ENCODE measurements at regions not wholly inside any gene's neighbourhood (a gene's known extent, or its start where the extent isn't known, plus 50 kb on each side); places are given as distances from the start of the nearest gene placed in this dataset.

- ATAC-seq (ENCODE audit: low FRiP score) = no peak
- H3K27ac ChIP-seq (ENCODE audit: low read depth in 1 of 2, low read length in 2 of 2) = no peak overlapping the region
- intact Hi-C loops (cut with DNase I) = no loop called here
- WGBS, 2 donors = 61 to 71% methylated on average over 3 of the region's 3 CpGs
- H3K4me1 ChIP-seq (ENCODE audit: control insufficient read depth in 1 of 2, insufficient read depth in 2 of 2, low read length in 2 of 2) = no peaks in the 10 kb centered on the region
- no peaks in the 10 kb centered on the region for H3K27me3 ChIP-seq (ENCODE audit: control insufficient read depth in 1 of 2, insufficient read depth in 2 of 2, low read length in 1 of 2)
- H3K4me3 ChIP-seq (ENCODE audit: low read length in 2 of 2) = no peak overlapping the region
- H3K9me3 ChIP-seq (ENCODE audit: control insufficient read depth, low read length) = no peaks in the 10 kb centered on the region
- no peaks in the 10 kb centered on the region for H3K36me3 ChIP-seq (ENCODE audit: control insufficient read depth in 1 of 2, insufficient read depth in 2 of 2, low read length in 1 of 2)
- no peak for DNase-seq
These were observed 435.4 kb downstream of the MFSD1 start for GRCh38 chr3:159237226-159237625.

GRCh38 chr3:159238646-159239045 is 436.8 kb downstream of the MFSD1 start:
- no peak overlapping the region for H3K4me3 ChIP-seq (ENCODE audit: low read length in 2 of 2)
- WGBS, 2 donors = 75 to 76% methylated on average over 2 of the region's 2 CpGs
- no peaks in the 10 kb centered on the region for H3K9me3 ChIP-seq (ENCODE audit: control insufficient read depth, low read length)
- intact Hi-C loops (cut with DNase I) = no loop called here
- DNase-seq (no peak), ATAC-seq (ENCODE audit: low FRiP score) (no peak)
- H3K27me3 ChIP-seq (ENCODE audit: control insufficient read depth in 1 of 2, insufficient read depth in 2 of 2, low read length in 1 of 2) = no peaks in the 10 kb centered on the region
- no peaks in the 10 kb centered on the region for H3K36me3 ChIP-seq (ENCODE audit: control insufficient read depth in 1 of 2, insufficient read depth in 2 of 2, low read length in 1 of 2)
- no peaks in the 10 kb centered on the region for H3K4me1 ChIP-seq (ENCODE audit: control insufficient read depth in 1 of 2, insufficient read depth in 2 of 2, low read length in 2 of 2)
- H3K27ac ChIP-seq (ENCODE audit: low read depth in 1 of 2, low read length in 2 of 2) = no peak overlapping the region

GRCh38 chr3:159239059-159239458 is 437.2 kb downstream of the MFSD1 start:
- Histone ChIP-seq H3K4me3 (ENCODE audit: low read length in 2 of 2) (no peak overlapping the region), H3K27ac (ENCODE audit: low read depth in 1 of 2, low read length in 2 of 2) (no peak overlapping the region), H3K36me3 (ENCODE audit: control insufficient read depth in 1 of 2, insufficient read depth in 2 of 2, low read length in 1 of 2) (no peaks in the 10 kb centered on the region), H3K27me3 (ENCODE audit: control insufficient read depth in 1 of 2, insufficient read depth in 2 of 2, low read length in 1 of 2) (no peaks in the 10 kb centered on the region), H3K4me1 (ENCODE audit: control insufficient read depth in 1 of 2, insufficient read depth in 2 of 2, low read length in 2 of 2) (no peaks in the 10 kb centered on the region), H3K9me3 (ENCODE audit: control insufficient read depth, low read length) (no peaks in the 10 kb centered on the region)
- DNase-seq (no peak), ATAC-seq (ENCODE audit: low FRiP score) (no peak)
- intact Hi-C loops (cut with DNase I) = no loop called here

DNA sequence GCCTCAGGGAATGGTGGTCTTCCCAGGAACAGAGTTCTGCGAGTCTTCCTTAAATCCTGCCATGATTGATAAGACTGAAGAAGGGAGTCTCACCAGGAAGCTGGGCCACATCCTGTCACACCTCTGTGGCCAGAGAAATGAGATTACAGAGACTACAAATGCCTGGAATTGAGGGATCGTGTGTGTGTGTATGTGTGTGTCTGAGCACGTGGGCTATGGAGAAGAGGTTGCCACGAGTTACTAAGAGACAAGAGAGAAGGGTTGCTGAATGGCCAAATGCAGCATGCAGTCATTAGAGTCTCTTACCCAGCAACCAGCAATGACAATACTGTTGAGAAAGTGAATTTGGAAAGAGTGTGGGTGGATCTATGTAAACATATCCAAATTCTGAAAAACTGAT is 443.1 kb downstream of the MFSD1 start:
- WGBS, 2 donors = 83 to 85% methylated on average over 4 of the region's 4 CpGs
- no peaks in the 10 kb centered on the region for H3K27me3 ChIP-seq (ENCODE audit: control insufficient read depth in 1 of 2, insufficient read depth in 2 of 2, low read length in 1 of 2)
- ATAC-seq (ENCODE audit: low FRiP score) = no peak

DNA sequence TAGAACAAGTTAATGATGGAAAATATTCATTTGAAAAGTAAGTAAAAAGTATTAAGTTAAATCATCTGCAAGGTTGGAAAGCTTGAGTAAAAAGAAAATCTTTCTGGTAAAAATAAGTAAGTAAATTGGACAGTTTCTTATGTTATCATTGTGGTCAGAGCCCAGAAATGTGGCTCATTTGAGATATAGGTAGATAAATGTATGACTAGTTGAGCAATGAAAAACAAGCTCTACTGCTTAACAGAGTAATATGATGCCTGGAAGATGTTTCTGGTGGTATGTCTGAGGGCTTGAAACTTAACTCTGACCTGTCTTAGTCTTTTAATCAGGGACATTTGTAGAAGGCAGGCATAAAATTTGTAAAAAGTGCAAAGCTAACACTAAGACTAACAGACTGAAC is 444.0 kb downstream of the MFSD1 start:
- DNase-seq (no peak), ATAC-seq (ENCODE audit: low FRiP score) (no peak)
- intact Hi-C loops (cut with DNase I) = no loop called here
- no peaks in the 10 kb centered on the region for H3K36me3 ChIP-seq (ENCODE audit: control insufficient read depth in 1 of 2, insufficient read depth in 2 of 2, low read length in 1 of 2)
- no peak overlapping the region for H3K4me3 ChIP-seq (ENCODE audit: low read length in 2 of 2)
- no peaks in the 10 kb centered on the region for H3K27me3 ChIP-seq (ENCODE audit: control insufficient read depth in 1 of 2, insufficient read depth in 2 of 2, low read length in 1 of 2)
- no peaks in the 10 kb centered on the region for H3K4me1 ChIP-seq (ENCODE audit: control insufficient read depth in 1 of 2, insufficient read depth in 2 of 2, low read length in 2 of 2)
- H3K9me3 ChIP-seq (ENCODE audit: control insufficient read depth, low read length) = no peaks in the 10 kb centered on the region
- H3K27ac ChIP-seq (ENCODE audit: low read depth in 1 of 2, low read length in 2 of 2) = no peak overlapping the region

More for the DNA sequence above, 443.1 kb downstream of the MFSD1 start:
- no peak for DNase-seq
- intact Hi-C loops (cut with DNase I) = no loop called here
- Histone ChIP-seq H3K9me3 (ENCODE audit: control insufficient read depth, low read length) (no peaks in the 10 kb centered on the region), H3K27ac (ENCODE audit: low read depth in 1 of 2, low read length in 2 of 2) (no peak overlapping the region), H3K4me3 (ENCODE audit: low read length in 2 of 2) (no peak overlapping the region), H3K36me3 (ENCODE audit: control insufficient read depth in 1 of 2, insufficient read depth in 2 of 2, low read length in 1 of 2) (no peaks in the 10 kb centered on the region), H3K4me1 (ENCODE audit: control insufficient read depth in 1 of 2, insufficient read depth in 2 of 2, low read length in 2 of 2) (no peaks in the 10 kb centered on the region)

DNA sequence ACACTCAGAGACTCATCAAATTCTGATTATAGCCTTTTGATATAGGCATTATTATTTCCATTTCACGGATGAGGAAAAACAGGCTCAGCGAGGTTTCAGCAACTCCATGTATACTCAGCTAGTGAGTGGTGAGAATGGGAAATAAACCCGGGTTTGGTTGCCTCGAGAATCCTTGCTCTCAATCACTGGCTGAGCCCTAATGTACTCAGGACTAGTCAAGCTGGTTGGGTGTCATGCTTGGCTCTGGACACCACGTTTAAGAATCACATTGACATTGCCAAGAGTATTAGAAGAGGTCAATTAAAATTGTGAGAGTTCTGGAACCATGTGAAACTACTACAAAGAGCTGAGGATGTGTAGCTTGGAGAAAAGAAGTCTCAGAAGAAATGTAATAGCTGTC is 444.5 kb downstream of the MFSD1 start:
- Histone ChIP-seq H3K4me1 (ENCODE audit: control insufficient read depth in 1 of 2, insufficient read depth in 2 of 2, low read length in 2 of 2) (no peaks in the 10 kb centered on the region), H3K27ac (ENCODE audit: low read depth in 1 of 2, low read length in 2 of 2) (no peak overlapping the region), H3K27me3 (ENCODE audit: control insufficient read depth in 1 of 2, insufficient read depth in 2 of 2, low read length in 1 of 2) (no peaks in the 10 kb centered on the region), H3K4me3 (ENCODE audit: low read length in 2 of 2) (no peak overlapping the region), H3K9me3 (ENCODE audit: control insufficient read depth, low read length) (no peaks in the 10 kb centered on the region), H3K36me3 (ENCODE audit: control insufficient read depth in 1 of 2, insufficient read depth in 2 of 2, low read length in 1 of 2) (no peaks in the 10 kb centered on the region)
- DNase-seq (no peak), ATAC-seq (ENCODE audit: low FRiP score) (no peak)
- WGBS, 2 donors = 77 to 78% methylated on average over 5 of the region's 5 CpGs
- intact Hi-C loops (cut with DNase I) = no loop called here

GRCh38 chr3:159249472-159250174 is 447.8 kb downstream of the MFSD1 start:
- ATAC-seq (ENCODE audit: low FRiP score) (no peak), DNase-seq (no peak)
- no peaks in the 10 kb centered on the region for H3K4me1 ChIP-seq (ENCODE audit: control insufficient read depth in 1 of 2, insufficient read depth in 2 of 2, low read length in 2 of 2)

DNA sequence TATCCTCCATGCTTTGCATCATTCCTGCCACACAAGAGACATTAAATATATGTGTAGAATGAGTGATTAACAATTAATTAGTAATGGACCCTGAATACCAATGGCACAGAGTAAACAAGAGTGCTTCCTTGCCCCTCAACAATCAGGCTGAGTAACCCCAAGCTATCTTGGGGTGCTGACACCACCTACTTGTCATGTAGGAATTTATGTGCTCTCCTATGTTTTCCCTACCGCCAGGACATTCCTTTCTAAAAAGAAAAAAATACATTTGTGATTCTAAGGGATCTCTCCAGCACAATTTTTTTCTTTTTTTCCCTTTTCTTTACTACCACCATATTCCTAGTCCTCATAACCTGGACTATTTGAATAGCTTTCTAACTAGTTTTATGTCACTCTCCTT is 449.1 kb downstream of the MFSD1 start:
- Histone ChIP-seq H3K9me3 (ENCODE audit: control insufficient read depth, low read length) (no peaks in the 10 kb centered on the region), H3K27me3 (ENCODE audit: control insufficient read depth in 1 of 2, insufficient read depth in 2 of 2, low read length in 1 of 2) (peaks cover 0 to 2% of the 10 kb centered on the region in 2 donors), H3K4me1 (ENCODE audit: control insufficient read depth in 1 of 2, insufficient read depth in 2 of 2, low read length in 2 of 2) (no peaks in the 10 kb centered on the region), H3K4me3 (ENCODE audit: low read length in 2 of 2) (no peak overlapping the region), H3K27ac (ENCODE audit: low read depth in 1 of 2, low read length in 2 of 2) (no peak overlapping the region), H3K36me3 (ENCODE audit: control insufficient read depth in 1 of 2, insufficient read depth in 2 of 2, low read length in 1 of 2) (no peaks in the 10 kb centered on the region)
- WGBS, 2 donors = 24 to 36% methylated on average over 1 of the region's 1 CpG
- intact Hi-C loops (cut with DNase I) = no loop called here
- DNase-seq = no peak
- ATAC-seq (ENCODE audit: low FRiP score) = no peak

More at GRCh38 chr3:159249472-159250174, 447.8 kb downstream of the MFSD1 start:
- no peaks in the 10 kb centered on the region for H3K27me3 ChIP-seq (ENCODE audit: control insufficient read depth in 1 of 2, insufficient read depth in 2 of 2, low read length in 1 of 2)
- intact Hi-C loops (cut with DNase I) = no loop called here
- WGBS, 2 donors = 25 to 32% methylated on average over 5 of the region's 5 CpGs
- H3K27ac ChIP-seq (ENCODE audit: low read depth in 1 of 2, low read length in 2 of 2) = no peak overlapping the region
- no peaks in the 10 kb centered on the region for H3K9me3 ChIP-seq (ENCODE audit: control insufficient read depth, low read length)
- no peak overlapping the region for H3K4me3 ChIP-seq (ENCODE audit: low read length in 2 of 2)
- no peaks in the 10 kb centered on the region for H3K36me3 ChIP-seq (ENCODE audit: control insufficient read depth in 1 of 2, insufficient read depth in 2 of 2, low read length in 1 of 2)

- WGBS, 2 donors = 58 to 71% methylated on average over 1 of the region's 1 CpG
- intact Hi-C loops (cut with DNase I) = no loop called here
- no peak for ATAC-seq (ENCODE audit: low FRiP score)
These were observed 450.4 kb downstream of the MFSD1 start for GRCh38 chr3:159252274-159252673.

More at GRCh38 chr3:159252274-159252673, 450.4 kb downstream of the MFSD1 start:
- H3K4me1 ChIP-seq (ENCODE audit: control insufficient read depth in 1 of 2, insufficient read depth in 2 of 2, low read length in 2 of 2) = no peaks in the 10 kb centered on the region
- no peak for DNase-seq
- H3K9me3 ChIP-seq (ENCODE audit: control insufficient read depth, low read length) = no peaks in the 10 kb centered on the region
- H3K27me3 ChIP-seq (ENCODE audit: control insufficient read depth in 1 of 2, insufficient read depth in 2 of 2, low read length in 1 of 2) = peaks cover 0 to 2% of the 10 kb centered on the region in 2 donors
- no peak overlapping the region for H3K4me3 ChIP-seq (ENCODE audit: low read length in 2 of 2)
- no peaks in the 10 kb centered on the region for H3K36me3 ChIP-seq (ENCODE audit: control insufficient read depth in 1 of 2, insufficient read depth in 2 of 2, low read length in 1 of 2)
- H3K27ac ChIP-seq (ENCODE audit: low read depth in 1 of 2, low read length in 2 of 2) = no peak overlapping the region
